GM10248 (cell line): ENCODE measurements at regions not wholly inside any gene's neighbourhood (a gene's known extent, or its start where the extent isn't known, plus 50 kb on each side); places are given as distances from the start of the nearest gene placed in this dataset.

Experiments used
- CTCF ChIA-PET: fragments of 300-600 bp; sonication (Branson Sonifier 250); formaldehyde crosslinking; extraction: SDS; loops from one replicate; lab custom pipeline; 2021; ENCODE audit warnings: antibody characterized with exemption; lab: Yijun Ruan, JAX
- POLR2A ChIA-PET: fragments of 350-650 bp; sonication (Branson Sonifier 250); formaldehyde crosslinking; extraction: SDS; loops from one replicate; lab custom pipeline; 2020; ENCODE audit warnings: antibody characterized with exemption; lab: Yijun Ruan, JAX
- DNase-seq: peaks from one replicate; pipeline ENCODE4 v3.0.0; 2012; ENCODE audit errors: extremely low spot score
- CTCF ChIP-seq: IDR thresholded peaks from 2 replicates; pipeline ENCODE4 v1.5.1; 2012; ENCODE audit warnings: mild to moderate bottlenecking, low read depth; ENCODE audit errors: extremely low read depth, missing control alignments, control extremely low read depth

- ChIA-PET POLR2A (no interaction called here), CTCF (interaction anchor here (1.3 kb wide), 1 partner anchor 36 kb away, joined by 3 read pairs; no protein-coding TSS in a partner anchor)
- no peak for TF ChIP-seq CTCF
Observed at GRCh38 chr11:11740836-11741235, 100.9 kb upstream of the USP47 start.

GRCh38 chr11:11740073-11740702 lies 101.6 kb upstream of the USP47 start:
- DNase-seq: no peak
- no peak for TF ChIP-seq CTCF
- POLR2A ChIA-PET: no interaction called here
- CTCF ChIA-PET: interaction anchor here (1.1 kb wide), 1 partner anchor 79 kb away, joined by 3 read pairs; no protein-coding TSS in a partner anchor

More at GRCh38 chr11:11740836-11741235, 100.9 kb upstream of the USP47 start:
- no peak for DNase-seq

GRCh38 chr11:11738370-11738769 lies 103.4 kb upstream of the USP47 start:
- POLR2A ChIA-PET: no interaction called here
- CTCF ChIA-PET: no interaction called here
- no peak for TF ChIP-seq CTCF
- no peak for DNase-seq

- no peak for DNase-seq
- ChIA-PET POLR2A (no interaction called here), CTCF (interaction anchor here (0.8 to 1.6 kb wide), 2 partner anchors 53 to 802 kb away, joined by 3 read pairs; no protein-coding TSS in a partner anchor)
- TF ChIP-seq CTCF: no peak
Observed at GRCh38 chr11:11735586-11735985, 106.2 kb upstream of the USP47 start.

GRCh38 chr11:11733246-11733747 lies 108.5 kb upstream of the USP47 start:
- POLR2A ChIA-PET: no interaction called here
- CTCF ChIA-PET: interaction anchor here (1.8 kb wide), 1 partner anchor 8 kb away, joined by 3 read pairs; no protein-coding TSS in a partner anchor
- no peak for DNase-seq
- no peak for TF ChIP-seq CTCF

GRCh38 chr11:11732116-11732515 lies 109.7 kb upstream of the USP47 start:
- no peak for DNase-seq
- CTCF ChIA-PET: interaction anchor here (1.7 to 1.8 kb wide), 2 partner anchors 10 to 29 kb away, joined by 3 read pairs; no protein-coding TSS in a partner anchor
- TF ChIP-seq CTCF: no peak
- POLR2A ChIA-PET: no interaction called here
